Common myeloid progenitor, CD34-positive (primary cell): ENCODE measurements at regions not wholly inside any gene's neighbourhood (a gene's known extent, or its start where the extent isn't known, plus 50 kb on each side); places are given as distances from the start of the nearest gene placed in this dataset.

Source experiments
- CTCF ChIA-PET: fragments of 350-600 bp; sonication (Branson Sonifier 250); formaldehyde crosslinking; loops from one replicate; lab custom pipeline; 2021; ENCODE audit warnings: antibody characterized with exemption; lab: Charles Lee
- POLR2A ChIA-PET: fragments of 350-600 bp; sonication (Branson Sonifier 250); formaldehyde crosslinking; loops from one replicate; lab custom pipeline; 2021; ENCODE audit warnings: antibody characterized with exemption; lab: Charles Lee
- DNase-seq, 3 donors: peaks; one replicate each; pipeline versions ENCODE4 v3.0.0 to v3.0.0-alpha.2; 2013
- H3K27ac ChIP-seq, 2 experiments: 1 replicate in 1 of 2; 2 replicates in 1 of 2; pipeline ENCODE4 v1.7.0; 2013; ENCODE audit warnings: inconsistent platforms in 2 of 2, low read length in 2 of 2, mild to moderate bottlenecking in 2 of 2, low read depth in 1 of 2, moderate library complexity in 1 of 2; ENCODE audit not compliant: severe bottlenecking in 2 of 2, insufficient read depth in 1 of 2, poor library complexity in 1 of 2
- H3K27me3 ChIP-seq, 5 experiments: replicated peaks in 2 of 5; 1 replicate in 3 of 5; 2 replicates in 2 of 5; pipeline versions ENCODE4 v1.6.1 to v1.7.0; 2013; ENCODE audit warnings: low read length in 4 of 5, mild to moderate bottlenecking in 2 of 5, moderate library complexity in 2 of 5, inconsistent platforms in 1 of 5; ENCODE audit not compliant: insufficient read depth in 5 of 5, control insufficient read depth in 4 of 5
- H3K36me3 ChIP-seq, 4 experiments: 1 replicate in 2 of 4; 2 replicates in 2 of 4; pipeline versions ENCODE4 v1.6.1 to v1.7.0; 2013; ENCODE audit warnings: low read length in 3 of 4, control low read depth in 1 of 4, mild to moderate bottlenecking in 1 of 4; ENCODE audit not compliant: control insufficient read depth in 4 of 4, insufficient read depth in 4 of 4
- H3K4me1 ChIP-seq, 4 experiments: 1 replicate in 3 of 4; 2 replicates in 1 of 4; pipeline versions ENCODE4 v1.6.1 to v1.7.1; 2013; ENCODE audit warnings: low read length in 3 of 4, mild to moderate bottlenecking in 3 of 4, control low read depth in 1 of 4, inconsistent platforms in 1 of 4, moderate library complexity in 1 of 4; ENCODE audit not compliant: control insufficient read depth in 4 of 4, insufficient read depth in 4 of 4; ENCODE audit errors: control extremely low read depth in 1 of 4
- H3K4me3 ChIP-seq, 7 experiments: 1 replicate in 4 of 7; 2 replicates in 3 of 7; pipeline versions ENCODE4 v1.5.1 to v1.7.0; 2013; ENCODE audit warnings: mild to moderate bottlenecking in 7 of 7, low read length in 6 of 7, moderate library complexity in 6 of 7, inconsistent platforms in 2 of 7, low read depth in 2 of 7, control low read depth in 1 of 7; ENCODE audit not compliant: insufficient read depth in 4 of 7, control insufficient read depth in 1 of 7; ENCODE audit errors: extremely low read depth in 1 of 7
- H3K9me3 ChIP-seq, 5 experiments: 1 replicate in 4 of 5; 2 replicates in 1 of 5; pipeline versions ENCODE4 v1.6.1 to v1.7.1; 2013; ENCODE audit warnings: low read length in 4 of 5, mild to moderate bottlenecking in 2 of 5, inconsistent platforms in 1 of 5, low read depth in 1 of 5, moderate library complexity in 1 of 5; ENCODE audit not compliant: control insufficient read depth in 4 of 5, insufficient read depth in 2 of 5; ENCODE audit errors: control extremely low read depth in 1 of 5
- WGBS: methylation state at CpG from one replicate; pipeline ENCODE4 v1.1.5; 2013; ENCODE audit not compliant: insufficient coverage; 5-methylcytosine and 5-hydroxymethylcytosine counted together

DNA sequence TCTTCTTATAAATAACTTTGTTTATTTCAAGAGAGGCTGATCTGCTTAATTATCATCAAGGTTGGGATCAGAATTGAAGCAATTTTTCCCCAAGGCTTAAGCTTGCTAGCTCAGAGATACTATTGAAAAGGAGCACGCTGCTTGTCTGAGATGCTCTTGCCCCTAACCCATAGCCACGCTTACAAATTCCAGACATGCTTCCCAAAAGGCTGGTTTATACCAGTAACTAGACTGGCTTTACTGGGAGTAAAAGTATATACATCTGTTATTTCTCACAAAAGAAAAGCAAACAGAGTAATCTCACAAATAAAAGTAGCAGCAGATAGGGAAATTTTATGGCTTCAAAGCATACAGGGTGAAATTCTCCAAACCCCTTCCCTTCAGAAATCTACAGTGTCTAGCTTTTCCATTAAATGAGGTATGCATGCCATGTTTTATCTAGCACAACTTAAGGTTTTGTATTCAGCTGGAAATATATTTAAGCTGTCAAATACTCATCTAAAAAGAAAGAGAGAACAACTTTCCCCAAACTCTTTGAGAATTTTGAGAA is 163.2 kb upstream of the TRPC7 start:
- Histone ChIP-seq H3K4me3 (no peak overlapping the region), H3K36me3 (no peaks in the 10 kb centered on the region), H3K27ac (no peak overlapping the region), H3K9me3 (no peaks in the 10 kb centered on the region), H3K27me3 (peaks cover 0 to 4% (median 0%) of the 10 kb centered on the region in 5 experiments), H3K4me1 (no peaks in the 10 kb centered on the region)
- POLR2A ChIA-PET = no interaction called here
- WGBS = 100% methylated on average over 1 of the region's 2 CpGs
- CTCF ChIA-PET = interaction anchor here (0.6 kb wide), 1 partner anchor 173 kb away, joined by 3 read pairs; no protein-coding TSS in a partner anchor
- DNase-seq = no peak

DNA sequence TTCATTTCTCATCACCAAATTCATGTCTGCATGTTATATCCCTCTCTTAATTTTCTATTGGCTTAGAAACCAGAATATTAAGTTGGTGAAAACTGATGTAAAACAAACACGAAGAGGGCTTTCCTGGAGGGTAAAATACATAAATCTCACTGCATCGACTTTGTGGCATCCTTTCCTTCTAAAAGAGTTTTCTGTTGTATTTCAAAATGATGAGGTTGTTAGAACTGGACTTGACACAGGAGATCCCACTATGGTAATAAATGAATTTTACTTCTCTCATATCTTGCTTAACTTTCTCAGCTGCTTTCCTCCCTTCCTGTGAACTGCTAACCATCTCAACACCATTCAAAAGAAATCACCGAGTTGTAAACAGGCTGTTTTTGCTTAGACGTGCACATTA is 162.0 kb upstream of the TRPC7 start:
- Histone ChIP-seq H3K9me3 (no peaks in the 10 kb centered on the region), H3K4me1 (no peaks in the 10 kb centered on the region), H3K4me3 (no peak overlapping the region), H3K36me3 (no peaks in the 10 kb centered on the region), H3K27me3 (peaks cover 0 to 4% (median 0%) of the 10 kb centered on the region in 5 experiments), H3K27ac (no peak overlapping the region)
- no CpG with 5 or more reads among the region's 4 CpGs for WGBS
- CTCF ChIA-PET = no interaction called here
- no peak for DNase-seq
- POLR2A ChIA-PET = no interaction called here

DNA sequence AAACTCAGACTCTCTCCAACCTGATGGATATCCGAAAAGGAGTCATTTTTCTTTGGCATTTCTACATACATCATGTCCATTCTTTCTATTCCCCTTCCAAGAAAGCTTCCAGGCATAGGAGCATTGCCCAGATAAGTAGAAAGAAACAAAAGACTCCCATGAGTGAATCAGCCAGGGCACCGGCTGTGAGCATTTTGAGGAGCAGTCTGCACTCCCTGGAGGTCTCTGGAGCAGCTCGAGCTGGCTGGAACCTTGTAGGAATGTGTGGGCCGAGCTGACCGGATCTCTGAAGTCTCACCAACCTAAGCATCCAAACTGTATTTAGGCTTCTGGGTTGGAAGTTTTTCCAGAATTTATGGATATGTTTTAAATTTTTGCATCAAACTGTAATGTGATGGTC is 161.4 kb upstream of the TRPC7 start:
- no peak for DNase-seq
- WGBS = 85% methylated on average over 3 of the region's 5 CpGs
- CTCF ChIA-PET = no interaction called here
- POLR2A ChIA-PET = no interaction called here
- H3K4me3 ChIP-seq = no peak overlapping the region
- no peaks in the 10 kb centered on the region for H3K4me1 ChIP-seq
- H3K27ac ChIP-seq = no peak overlapping the region
- no peaks in the 10 kb centered on the region for H3K9me3 ChIP-seq
- H3K27me3 ChIP-seq = peaks cover 0 to 4% (median 0%) of the 10 kb centered on the region in 5 experiments
- no peaks in the 10 kb centered on the region for H3K36me3 ChIP-seq

DNA sequence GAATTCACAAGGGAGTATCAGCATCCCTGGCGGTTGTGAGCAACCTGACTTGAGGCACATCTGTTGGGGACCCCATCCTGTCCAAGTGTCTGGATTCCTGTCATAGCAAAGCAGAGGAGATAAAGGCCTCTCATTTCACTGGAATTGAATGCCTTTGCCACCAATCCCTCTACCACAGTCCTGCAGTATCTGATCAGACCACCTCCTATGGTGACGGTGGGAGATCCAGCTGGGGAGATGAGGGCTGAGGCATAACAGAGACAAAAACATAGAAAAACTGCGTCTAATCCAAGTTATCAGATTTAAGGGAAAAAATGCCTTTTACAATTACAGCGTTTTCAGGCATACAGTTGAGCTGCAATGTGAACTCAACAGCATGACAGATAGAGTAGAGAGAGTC is 160.7 kb upstream of the TRPC7 start:
- CTCF ChIA-PET = no interaction called here

DNA sequence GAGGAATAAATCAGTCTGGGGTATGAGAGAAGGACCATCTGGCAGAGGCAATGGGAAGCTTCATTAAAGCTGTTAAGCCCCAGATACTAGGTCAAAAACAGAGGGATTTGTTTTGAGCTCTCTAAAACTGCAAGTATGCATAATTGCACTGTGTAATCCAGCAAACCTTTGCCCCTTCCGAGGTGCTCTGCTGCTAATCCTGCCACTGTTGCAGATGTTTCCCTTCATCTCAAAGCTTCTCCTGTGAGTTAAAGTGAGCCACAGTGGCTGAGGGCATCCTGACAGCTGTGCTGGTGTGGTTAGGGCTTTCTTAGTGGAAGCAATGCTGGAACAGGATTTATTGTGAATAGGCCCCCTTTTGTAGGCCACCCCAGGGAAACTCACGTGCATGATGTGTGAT is 160.3 kb upstream of the TRPC7 start:
- Histone ChIP-seq H3K4me1 (no peaks in the 10 kb centered on the region), H3K27ac (no peak overlapping the region), H3K36me3 (no peaks in the 10 kb centered on the region), H3K4me3 (no peak overlapping the region), H3K27me3 (peaks cover 0 to 4% (median 0%) of the 10 kb centered on the region in 5 experiments), H3K9me3 (no peaks in the 10 kb centered on the region)
- 67% methylated on average over 2 of the region's 2 CpGs for WGBS
- ChIA-PET POLR2A (no interaction called here), CTCF (no interaction called here)
- no peak for DNase-seq

More for the DNA sequence above, 160.7 kb upstream of the TRPC7 start:
- POLR2A ChIA-PET = no interaction called here
- H3K4me3 ChIP-seq = no peak overlapping the region
- no peaks in the 10 kb centered on the region for H3K9me3 ChIP-seq
- no peak overlapping the region for H3K27ac ChIP-seq
- H3K4me1 ChIP-seq = no peaks in the 10 kb centered on the region
- 92% methylated on average over 4 of the region's 4 CpGs for WGBS
- H3K27me3 ChIP-seq = peaks cover 0 to 4% (median 0%) of the 10 kb centered on the region in 5 experiments
- DNase-seq = no peak
- H3K36me3 ChIP-seq = no peaks in the 10 kb centered on the region

DNA sequence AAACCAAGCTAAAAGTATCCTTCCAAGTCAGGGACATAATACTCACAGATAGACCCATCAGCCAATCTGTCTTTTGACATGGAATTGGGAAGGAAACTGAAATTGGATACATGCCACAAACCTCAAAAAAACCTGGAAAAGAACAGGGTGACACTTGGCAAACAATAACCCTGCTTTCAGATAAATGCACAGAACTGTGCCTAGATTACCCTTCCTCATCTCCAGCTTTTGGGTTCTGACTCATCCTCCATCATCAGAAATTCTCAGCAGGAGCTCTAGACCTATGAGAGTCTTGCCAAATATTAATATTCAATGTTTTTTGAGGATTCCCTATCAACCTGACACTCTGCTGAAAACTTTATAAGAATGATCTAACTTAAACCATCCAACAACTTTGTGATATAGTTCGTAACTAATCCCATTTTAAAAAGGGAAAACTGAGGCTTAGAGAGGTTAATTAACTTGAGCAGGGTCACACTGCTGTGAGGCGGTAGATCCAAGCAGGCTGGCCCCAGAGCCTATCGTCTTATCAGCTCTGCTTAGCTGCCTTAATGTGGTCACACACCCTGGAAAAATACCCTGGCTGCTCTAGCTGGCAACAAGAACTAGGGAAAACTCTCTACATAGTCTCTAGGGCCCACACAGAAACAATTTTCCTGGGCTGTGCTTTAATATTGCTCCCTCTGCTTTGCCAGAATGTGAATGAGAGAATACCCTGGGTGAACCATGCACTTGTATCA is 157.0 kb upstream of the TRPC7 start:
- Histone ChIP-seq H3K4me3 (no peak overlapping the region), H3K27me3 (peaks cover 0 to 1% (median 0%) of the 10 kb centered on the region in 5 experiments), H3K36me3 (no peaks in the 10 kb centered on the region), H3K4me1 (no peaks in the 10 kb centered on the region), H3K9me3 (no peaks in the 10 kb centered on the region), H3K27ac (no peak overlapping the region)
- ChIA-PET CTCF (no interaction called here), POLR2A (no interaction called here)
- 90% methylated on average over 3 of the region's 3 CpGs for WGBS
- no peak for DNase-seq

DNA sequence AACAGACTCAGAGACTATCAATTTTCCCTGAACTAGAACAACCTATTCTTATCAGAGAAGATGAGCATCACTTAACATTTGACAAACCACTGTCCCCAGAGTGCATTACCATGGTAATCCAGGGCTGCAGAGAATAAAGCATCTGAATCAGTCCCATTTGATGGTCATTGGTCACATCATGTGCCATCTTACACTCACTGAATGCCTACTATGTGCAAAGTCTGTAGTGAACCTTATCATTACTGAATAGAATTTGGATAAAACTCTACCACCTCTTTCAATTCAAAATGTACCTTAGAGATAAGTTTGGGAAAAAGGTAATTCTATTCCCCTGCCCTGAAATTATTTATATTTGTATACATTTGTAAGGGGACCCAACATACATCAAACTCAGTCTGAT is 156.4 kb upstream of the TRPC7 start:
- H3K36me3 ChIP-seq = no peaks in the 10 kb centered on the region
- H3K4me1 ChIP-seq = no peaks in the 10 kb centered on the region
- no peak overlapping the region for H3K4me3 ChIP-seq
- H3K27me3 ChIP-seq = peaks cover 0 to 1% (median 0%) of the 10 kb centered on the region in 5 experiments
- no peak overlapping the region for H3K27ac ChIP-seq
- ChIA-PET CTCF (no interaction called here), POLR2A (no interaction called here)
- H3K9me3 ChIP-seq = no peaks in the 10 kb centered on the region
- no peak for DNase-seq
